ENCODE measurements at regions not wholly inside any gene's neighbourhood (a gene's known extent, or its start where the extent isn't known, plus 50 kb on each side); places are given as distances from the start of the nearest gene placed in this dataset.

- Mint-ChIP-seq H3K27ac (no peak overlapping the region), H3K9me3 (peaks cover 0 to 13% (median 4%) of the 10 kb centered on the region in 7 donors), H3K36me3 (no peaks in the 10 kb centered on the region), H3K27me3 (ENCODE audit: low read depth in 3 of 3) (no peaks in the 10 kb centered on the region), H3K4me3 (no peak overlapping the region), H3K4me1 (no peaks in the 10 kb centered on the region)
- H4K20me1 ChIP-seq (ENCODE audit: insufficient read depth, low read length): no peaks in the 10 kb centered on the region
- no peak overlapping the region for H3K4me3 ChIP-seq (replicated peaks in 1 of 3; ENCODE audit: low read depth in 2 of 3, low read length in 3 of 3)
- H3K4me1 ChIP-seq (ENCODE audit: control insufficient read depth in 1 of 2, insufficient read depth in 2 of 2, low read length in 2 of 2): no peaks in the 10 kb centered on the region
- no peak for TF ChIP-seq CTCF (IDR thresholded peaks at IDR 0.05)
- H3K36me3 ChIP-seq (replicated peaks in 1 of 2; ENCODE audit: control insufficient read depth in 1 of 2, insufficient read depth in 2 of 2, low read length in 2 of 2): no peaks in the 10 kb centered on the region
- no peak for DNase-seq
- H3K9me3 ChIP-seq (replicated peaks in 1 of 2; ENCODE audit: control insufficient read depth in 1 of 2, insufficient read depth in 1 of 2, low read length in 2 of 2): peaks cover 4 to 7% of the 10 kb centered on the region in 2 donors
- H3K9ac ChIP-seq (ENCODE audit: insufficient read depth, low read length, poor library complexity, severe bottlenecking): no peak overlapping the region
- no peak overlapping the region for H3K27ac ChIP-seq (ENCODE audit: low read depth in 1 of 2, low read length in 2 of 2)
- 93% methylated on average over 2 of the region's 4 CpGs for WGBS (ENCODE audit: insufficient coverage)
- intact Hi-C loops (cut with micrococcal nuclease): no loop called here
- H3K79me2 ChIP-seq (ENCODE audit: insufficient read depth, low read length): no peaks in the 10 kb centered on the region
- no peak overlapping the region for H3K4me2 ChIP-seq (replicated peaks; ENCODE audit: extremely low read depth, low read length, poor library complexity, severe bottlenecking)
- H2AFZ ChIP-seq (ENCODE audit: insufficient read depth, low read depth, low read length, poor library complexity, severe bottlenecking): no peak overlapping the region
- no peaks in the 10 kb centered on the region for H3K27me3 ChIP-seq (ENCODE audit: control insufficient read depth in 2 of 2, insufficient read depth in 2 of 2, low read length in 2 of 2)
Observed at GRCh38 chr4:31341601-31342359, 621.6 kb downstream of the PCDH7 start.

GRCh38 chr4:31343061-31343460 is 622.9 kb downstream of the PCDH7 start:
- H3K27ac Mint-ChIP-seq: no peak overlapping the region
- Histone ChIP-seq H3K27ac (ENCODE audit: low read depth in 1 of 2, low read length in 2 of 2) (no peak overlapping the region), H2AFZ (ENCODE audit: insufficient read depth, low read depth, low read length, poor library complexity, severe bottlenecking) (no peak overlapping the region), H3K9ac (ENCODE audit: insufficient read depth, low read length, poor library complexity, severe bottlenecking) (no peak overlapping the region), H3K27me3 (ENCODE audit: control insufficient read depth in 2 of 2, insufficient read depth in 2 of 2, low read length in 2 of 2) (no peaks in the 10 kb centered on the region), H3K9me3 (replicated peaks in 1 of 2; ENCODE audit: control insufficient read depth in 1 of 2, insufficient read depth in 1 of 2, low read length in 2 of 2) (peaks cover 4 to 7% of the 10 kb centered on the region in 2 donors), H3K79me2 (ENCODE audit: insufficient read depth, low read length) (no peaks in the 10 kb centered on the region), H3K4me1 (ENCODE audit: control insufficient read depth in 1 of 2, insufficient read depth in 2 of 2, low read length in 2 of 2) (no peaks in the 10 kb centered on the region), H3K4me2 (replicated peaks; ENCODE audit: extremely low read depth, low read length, poor library complexity, severe bottlenecking) (no peak overlapping the region), H4K20me1 (ENCODE audit: insufficient read depth, low read length) (no peaks in the 10 kb centered on the region), H3K4me3 (replicated peaks in 1 of 3; ENCODE audit: low read depth in 2 of 3, low read length in 3 of 3) (no peak overlapping the region), H3K36me3 (replicated peaks in 1 of 2; ENCODE audit: control insufficient read depth in 1 of 2, insufficient read depth in 2 of 2, low read length in 2 of 2) (no peaks in the 10 kb centered on the region)
- H3K4me1 Mint-ChIP-seq: no peaks in the 10 kb centered on the region
- H3K36me3 Mint-ChIP-seq: no peaks in the 10 kb centered on the region
- no peak overlapping the region for H3K4me3 Mint-ChIP-seq
- H3K27me3 Mint-ChIP-seq (ENCODE audit: low read depth in 3 of 3): no peaks in the 10 kb centered on the region
- intact Hi-C loops (cut with micrococcal nuclease): no loop called here
- no peak for DNase-seq
- no peak for TF ChIP-seq CTCF (IDR thresholded peaks at IDR 0.05)
- peaks cover 0 to 13% (median 4%) of the 10 kb centered on the region in 7 donors for H3K9me3 Mint-ChIP-seq
